ENCODE measurements at regions not wholly inside any gene's neighbourhood (a gene's known extent, or its start where the extent isn't known, plus 50 kb on each side); places are given as distances from the start of the nearest gene placed in this dataset.

DNA sequence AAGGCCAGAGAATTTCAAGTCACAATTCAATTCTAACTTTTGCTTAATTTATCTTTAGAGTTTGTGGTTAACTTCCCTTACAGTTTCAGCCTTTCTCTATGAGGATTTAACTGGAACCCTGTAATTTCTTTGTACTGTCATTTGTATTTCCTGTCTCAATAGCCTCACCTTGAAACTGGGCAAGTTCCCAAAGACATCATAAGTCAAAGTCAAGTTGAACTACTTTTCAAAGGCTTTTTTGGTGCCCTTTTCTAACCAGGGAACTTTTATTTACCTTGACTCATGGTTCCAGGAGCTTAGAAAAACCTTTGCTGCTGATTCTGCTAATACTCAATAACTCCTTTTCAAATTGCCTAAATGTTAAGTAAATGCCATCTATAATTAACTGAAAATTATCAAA lies 200.8 kb upstream of the KRR1 start:
- FAIRE-seq (no peak), DNase-seq (ENCODE audit: insufficient read length) (no peak)
- TF ChIP-seq POLR2AphosphoS5 (IDR thresholded peaks at IDR 0.05; ENCODE audit: low read depth, low read length) (no peak), POLR2A (IDR thresholded peaks at IDR 0.05; ENCODE audit: low read depth, low read length) (no peak), TAF1 (IDR thresholded peaks at IDR 0.05; ENCODE audit: borderline replicate concordance, low read depth, low read length) (no peak)

DNA sequence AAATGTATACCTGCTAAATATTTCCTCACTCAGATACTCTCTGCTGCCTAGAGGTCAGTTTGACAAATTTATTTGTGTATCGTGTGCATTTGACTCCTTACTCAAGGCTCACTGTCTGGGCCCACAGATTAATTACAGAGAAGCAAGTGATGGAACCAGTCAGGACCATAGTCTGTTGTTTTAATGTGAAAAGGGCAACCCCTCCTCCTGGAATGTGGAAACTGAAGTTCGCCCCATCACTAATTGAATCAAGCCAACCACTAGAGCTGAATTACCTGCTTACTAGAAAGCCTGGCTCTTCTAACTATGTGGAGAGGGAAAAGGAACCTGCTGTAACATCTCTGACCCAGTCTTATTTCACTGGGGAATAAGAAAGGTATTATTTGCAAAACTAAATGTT lies 199.9 kb upstream of the KRR1 start:
- no peak for FAIRE-seq
- DNase-seq (ENCODE audit: insufficient read length), result no peak
- TF ChIP-seq TAF1 (IDR thresholded peaks at IDR 0.05; ENCODE audit: borderline replicate concordance, low read depth, low read length), result no peak
- no peak for TF ChIP-seq POLR2AphosphoS5 (IDR thresholded peaks at IDR 0.05; ENCODE audit: low read depth, low read length)
- TF ChIP-seq POLR2A (IDR thresholded peaks at IDR 0.05; ENCODE audit: low read depth, low read length), result no peak

DNA sequence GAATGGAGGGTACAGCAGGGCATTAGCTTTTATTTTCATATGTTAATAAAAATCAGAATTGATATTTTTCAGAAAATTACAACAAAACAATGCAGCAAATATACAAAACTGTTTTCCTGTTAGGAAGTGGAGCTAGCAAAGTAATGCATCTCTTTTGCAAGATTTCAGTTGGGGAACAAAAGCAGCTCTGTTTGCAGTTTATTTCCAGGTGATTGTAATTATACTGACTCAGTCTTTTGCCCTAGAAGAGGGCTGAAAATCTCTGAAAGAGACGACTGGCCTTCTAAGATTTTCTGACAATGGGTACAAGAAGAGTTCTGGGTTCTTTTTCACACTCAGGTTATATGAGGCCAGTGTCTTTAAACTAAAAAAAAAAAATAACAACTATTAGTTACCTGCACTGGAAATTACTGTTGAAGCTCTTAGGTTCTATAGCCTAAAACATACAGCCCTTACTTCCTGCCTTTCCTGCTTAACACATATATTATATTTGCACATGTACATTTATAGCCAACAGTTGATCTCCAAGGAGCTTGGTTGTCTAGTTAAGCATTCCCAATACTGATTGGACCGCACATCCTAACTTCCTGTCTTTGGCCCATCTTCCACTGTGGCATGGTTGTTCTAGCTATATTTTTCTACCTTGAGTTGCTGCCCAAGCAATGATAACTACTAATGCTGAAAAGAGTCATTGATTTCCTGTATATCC lies 199.1 kb upstream of the KRR1 start:
- FAIRE-seq (no peak), DNase-seq (ENCODE audit: insufficient read length) (no peak)
- no peak for TF ChIP-seq POLR2A (IDR thresholded peaks at IDR 0.05; ENCODE audit: low read depth, low read length)
- TF ChIP-seq TAF1 (IDR thresholded peaks at IDR 0.05; ENCODE audit: borderline replicate concordance, low read depth, low read length), result no peak

DNA sequence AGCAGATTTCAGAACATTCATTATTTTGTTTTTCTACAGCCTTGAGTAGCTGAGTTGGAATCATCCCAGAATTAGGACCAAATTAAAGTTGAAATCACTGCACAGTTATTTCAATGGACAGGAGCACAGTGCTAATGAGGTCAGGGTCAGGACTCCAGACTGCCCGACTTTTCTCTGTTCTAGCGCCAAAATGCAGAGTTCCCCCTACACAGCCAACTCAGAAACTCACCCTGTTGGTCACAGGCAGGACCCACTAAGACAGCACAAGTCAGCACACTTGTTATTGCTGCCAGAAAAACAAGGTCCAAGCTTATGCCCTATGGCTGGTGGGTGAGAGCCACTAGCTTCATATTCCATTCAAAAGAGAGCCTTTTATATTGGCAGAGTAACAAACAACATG lies 198.1 kb upstream of the KRR1 start:
- FAIRE-seq, result no peak
- TF ChIP-seq TAF1 (IDR thresholded peaks at IDR 0.05; ENCODE audit: borderline replicate concordance, low read depth, low read length), result no peak
- TF ChIP-seq POLR2A (IDR thresholded peaks at IDR 0.05; ENCODE audit: low read depth, low read length), result no peak
- no peak for TF ChIP-seq POLR2AphosphoS5 (IDR thresholded peaks at IDR 0.05; ENCODE audit: low read depth, low read length)
- DNase-seq (ENCODE audit: insufficient read length), result no peak

DNA sequence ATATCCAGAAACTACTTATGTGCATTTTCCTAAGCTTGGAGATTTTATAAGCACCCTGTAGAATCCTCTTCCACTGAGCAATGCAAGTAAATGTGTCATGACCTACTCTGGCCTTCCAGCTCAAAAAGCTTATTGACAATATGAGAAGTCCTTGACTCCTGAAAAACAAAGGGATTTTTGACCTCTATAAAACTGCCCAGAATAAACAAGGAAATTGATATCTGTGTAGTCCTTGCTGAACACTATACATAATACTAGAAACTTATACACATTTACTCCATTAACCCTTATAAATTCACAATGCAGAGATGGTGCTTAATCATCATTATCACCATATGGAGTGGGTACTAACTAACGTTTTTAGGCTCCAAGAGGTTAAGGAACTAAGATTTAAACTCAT lies 197.4 kb upstream of the KRR1 start:
- TF ChIP-seq TAF1 (IDR thresholded peaks at IDR 0.05; ENCODE audit: borderline replicate concordance, low read depth, low read length) (no peak), POLR2AphosphoS5 (IDR thresholded peaks at IDR 0.05; ENCODE audit: low read depth, low read length) (no peak), POLR2A (IDR thresholded peaks at IDR 0.05; ENCODE audit: low read depth, low read length) (no peak)
- FAIRE-seq, result no peak
- no peak for DNase-seq (ENCODE audit: insufficient read length)

DNA sequence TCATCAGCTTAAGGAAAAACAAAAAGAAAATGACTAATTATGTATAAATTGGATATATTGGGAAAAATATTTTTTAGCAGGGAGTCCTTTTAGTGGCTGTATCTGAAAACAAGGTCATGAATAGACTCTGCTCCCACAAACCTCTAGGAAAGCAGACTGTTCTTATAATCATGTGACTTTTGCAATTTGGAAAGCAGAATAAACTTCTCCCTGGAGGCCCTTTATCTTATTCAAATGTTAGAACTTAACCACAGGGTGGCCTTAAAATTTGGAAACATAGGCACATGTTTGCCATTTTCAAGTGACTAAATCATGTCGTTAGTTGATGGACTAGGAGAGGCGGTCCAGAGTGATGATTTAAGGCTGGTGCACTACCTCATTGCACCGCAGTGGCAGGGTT lies 196.6 kb upstream of the KRR1 start:
- TF ChIP-seq POLR2AphosphoS5 (IDR thresholded peaks at IDR 0.05; ENCODE audit: low read depth, low read length), result no peak
- TF ChIP-seq POLR2A (IDR thresholded peaks at IDR 0.05; ENCODE audit: low read depth, low read length), result no peak
- TF ChIP-seq TAF1 (IDR thresholded peaks at IDR 0.05; ENCODE audit: borderline replicate concordance, low read depth, low read length), result no peak
- no peak for FAIRE-seq
- no peak for DNase-seq (ENCODE audit: insufficient read length)

DNA sequence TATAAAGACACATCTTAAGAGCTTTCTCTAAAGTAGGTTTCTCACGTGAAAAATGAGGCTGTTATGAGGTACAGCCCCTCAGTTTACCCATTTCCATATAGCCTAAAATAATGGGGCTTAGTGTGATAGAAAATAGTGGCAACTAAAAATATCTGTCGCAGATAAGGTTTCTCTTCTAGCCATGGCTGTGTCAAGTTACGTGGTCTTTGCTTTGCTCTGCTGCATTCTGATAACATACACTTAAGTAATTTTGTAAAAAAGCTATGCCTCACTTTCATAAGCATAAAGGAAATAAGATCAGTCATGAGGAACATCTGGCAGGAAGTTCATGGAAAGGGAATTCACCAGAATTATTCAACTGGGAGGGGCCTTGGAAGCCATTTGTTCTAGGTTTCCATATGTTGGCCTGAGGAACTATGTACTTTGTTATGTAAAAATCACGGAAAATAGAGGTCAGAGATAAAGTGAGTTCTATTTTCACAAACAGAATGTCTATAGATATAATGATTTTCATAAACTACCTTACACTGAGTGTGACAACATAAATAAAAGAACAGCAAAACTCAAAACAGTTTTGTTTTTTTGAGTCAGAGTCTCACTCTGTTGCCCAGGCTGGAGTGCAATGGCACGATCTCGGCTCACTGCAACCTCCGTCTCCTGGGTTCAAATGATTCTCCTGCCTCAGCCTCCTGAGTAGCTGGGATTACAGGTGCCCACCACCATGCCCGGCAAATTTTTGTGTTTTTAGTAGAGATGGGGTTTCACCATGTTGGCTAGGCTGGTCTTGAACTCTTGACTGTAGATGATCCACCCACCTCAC lies 195.6 kb upstream of the KRR1 start:
- TF ChIP-seq POLR2A (IDR thresholded peaks at IDR 0.05; ENCODE audit: low read depth, low read length) (no peak), TAF1 (IDR thresholded peaks at IDR 0.05; ENCODE audit: borderline replicate concordance, low read depth, low read length) (no peak), POLR2AphosphoS5 (IDR thresholded peaks at IDR 0.05; ENCODE audit: low read depth, low read length) (no peak)
- DNase-seq (ENCODE audit: insufficient read length), result no peak
- no peak for FAIRE-seq

DNA sequence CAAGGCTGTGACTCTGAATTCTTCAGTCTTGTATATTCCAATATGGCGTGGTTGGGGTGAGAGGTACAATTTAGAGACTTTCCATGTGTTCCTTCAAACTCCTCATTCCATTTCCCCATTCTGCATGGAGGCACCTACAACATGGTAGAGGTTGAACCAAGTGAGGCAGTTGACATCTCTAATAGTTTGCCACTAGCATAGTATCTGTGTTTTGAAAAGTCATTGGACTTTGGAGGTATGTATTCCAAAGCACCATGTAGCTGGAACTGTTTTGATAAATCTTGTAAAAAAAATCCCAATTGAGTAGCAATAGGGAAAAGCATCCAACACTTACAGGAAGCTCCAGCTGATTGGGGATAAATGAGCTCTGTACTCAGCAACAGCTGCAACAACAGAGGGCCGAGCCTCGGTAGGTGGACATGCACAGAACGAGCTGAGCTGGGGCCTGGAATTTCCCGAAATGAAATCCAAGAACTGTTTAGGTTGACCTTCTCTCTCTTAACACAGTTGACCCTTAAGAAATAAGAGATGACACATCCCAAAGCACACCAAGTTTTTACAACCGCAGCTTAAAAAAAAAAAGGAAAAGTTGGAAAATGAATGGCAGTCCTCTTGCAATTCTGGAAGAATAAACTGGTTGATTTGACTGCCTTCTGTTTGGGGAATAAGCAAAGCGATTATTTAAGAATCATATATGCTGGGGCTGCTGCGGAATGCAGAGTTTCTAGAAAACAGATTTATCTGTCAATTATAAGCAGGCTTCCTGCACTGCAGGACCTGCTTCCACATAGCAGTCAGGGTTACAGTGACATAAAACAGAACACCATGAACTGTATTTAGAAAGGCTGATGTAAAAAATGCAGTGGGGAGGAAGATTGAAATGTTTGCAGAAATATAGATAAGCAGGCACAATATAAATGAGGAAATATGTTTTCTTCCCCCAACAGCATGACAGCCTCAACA lies 194.6 kb upstream of the KRR1 start:
- no peak for TF ChIP-seq POLR2A (IDR thresholded peaks at IDR 0.05; ENCODE audit: low read depth, low read length)
- no peak for TF ChIP-seq TAF1 (IDR thresholded peaks at IDR 0.05; ENCODE audit: borderline replicate concordance, low read depth, low read length)
- TF ChIP-seq POLR2AphosphoS5 (IDR thresholded peaks at IDR 0.05; ENCODE audit: low read depth, low read length), result no peak
- DNase-seq (ENCODE audit: insufficient read length) (no peak), FAIRE-seq (no peak)

DNA sequence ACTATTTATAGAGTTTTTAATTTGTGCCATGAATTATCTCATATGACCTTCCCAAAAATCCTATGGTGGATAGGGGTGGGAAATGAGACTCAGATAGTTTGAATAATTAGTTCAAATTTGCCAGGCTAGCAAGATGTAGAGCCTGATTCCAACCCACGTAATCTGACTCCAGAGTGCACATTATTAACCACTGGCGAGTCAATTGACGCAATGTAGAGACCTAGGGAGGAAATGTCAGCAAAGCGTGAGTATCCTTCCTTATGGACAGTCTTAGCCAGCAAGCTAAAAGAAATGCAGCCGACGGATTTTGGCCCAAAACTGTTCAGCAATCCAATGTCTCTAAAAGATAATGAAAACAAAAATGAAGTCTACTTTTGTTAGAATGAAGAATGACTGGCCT lies 193.3 kb upstream of the KRR1 start:
- no peak for FAIRE-seq
- DNase-seq (ENCODE audit: insufficient read length), result no peak
- TF ChIP-seq POLR2AphosphoS5 (IDR thresholded peaks at IDR 0.05; ENCODE audit: low read depth, low read length) (no peak), POLR2A (IDR thresholded peaks at IDR 0.05; ENCODE audit: low read depth, low read length) (no peak), TAF1 (IDR thresholded peaks at IDR 0.05; ENCODE audit: borderline replicate concordance, low read depth, low read length) (no peak)

DNA sequence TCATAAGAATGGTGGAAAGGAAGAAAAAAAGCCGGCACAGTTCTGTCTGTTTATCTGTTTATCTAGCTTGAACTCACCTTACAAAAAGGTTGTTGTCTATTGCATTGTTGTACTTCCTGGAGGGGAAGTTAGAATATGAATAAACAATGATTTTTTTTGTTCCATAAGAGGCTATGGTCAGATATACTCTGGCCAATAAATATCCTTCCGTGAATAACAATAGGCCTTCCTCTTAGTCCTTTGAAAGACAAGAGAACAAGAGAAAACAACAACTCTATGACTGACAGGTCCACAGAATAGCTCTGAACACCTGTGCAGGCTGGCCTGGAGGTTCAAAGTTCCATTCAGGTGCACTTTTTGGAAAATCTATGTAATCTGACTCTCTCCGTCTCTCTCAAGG lies 192.8 kb upstream of the KRR1 start:
- FAIRE-seq, result no peak
- TF ChIP-seq POLR2AphosphoS5 (IDR thresholded peaks at IDR 0.05; ENCODE audit: low read depth, low read length), result no peak
- no peak for TF ChIP-seq POLR2A (IDR thresholded peaks at IDR 0.05; ENCODE audit: low read depth, low read length)
- TF ChIP-seq TAF1 (IDR thresholded peaks at IDR 0.05; ENCODE audit: borderline replicate concordance, low read depth, low read length), result no peak
- no peak for DNase-seq (ENCODE audit: insufficient read length)

DNA sequence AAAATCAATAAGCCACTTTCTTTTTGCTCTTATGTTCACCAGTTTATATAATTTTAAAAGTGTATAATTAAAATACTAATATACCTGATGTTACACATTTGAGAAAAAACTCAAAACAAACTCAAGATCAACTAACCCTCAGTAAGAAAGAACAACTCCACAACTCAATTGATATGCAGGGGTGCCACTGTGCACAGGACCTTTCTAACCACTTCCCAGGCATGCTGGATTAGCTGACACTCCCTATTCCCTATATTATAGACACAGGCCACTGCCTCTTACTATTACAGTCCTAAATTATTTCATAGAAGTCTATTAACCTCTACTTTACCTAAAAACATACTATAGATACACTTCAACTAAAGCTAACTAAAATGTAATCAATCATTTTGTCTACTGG lies 191.7 kb upstream of the KRR1 start:
- no peak for FAIRE-seq
- TF ChIP-seq POLR2AphosphoS5 (IDR thresholded peaks at IDR 0.05; ENCODE audit: low read depth, low read length) (no peak), TAF1 (IDR thresholded peaks at IDR 0.05; ENCODE audit: borderline replicate concordance, low read depth, low read length) (no peak), POLR2A (IDR thresholded peaks at IDR 0.05; ENCODE audit: low read depth, low read length) (no peak)

More for the DNA sequence above, 191.7 kb upstream of the KRR1 start:
- no peak for DNase-seq (ENCODE audit: insufficient read length)

Measured in GM12892 (cell line).